ENCODE measurements at regions not wholly inside any gene's neighbourhood (a gene's known extent, or its start where the extent isn't known, plus 50 kb on each side); places are given as distances from the start of the nearest gene placed in this dataset.
"Not testable (repeated sequence)": the region's sequence is repeated elsewhere in the genome, so short reads cannot be mapped to it uniquely, and the experiment has no call there.

- H3K36me3 ChIP-seq (ENCODE audit: control insufficient read depth in 1 of 2, insufficient read depth in 2 of 2, low read length in 2 of 2): no peaks in the 10 kb centered on the region
- H3K4me3 ChIP-seq (ENCODE audit: low read depth in 1 of 2, low read length in 2 of 2): no peak overlapping the region
- no peaks in the 10 kb centered on the region for H3K27me3 ChIP-seq (ENCODE audit: low read depth, low read length)
- no peaks in the 10 kb centered on the region for H3K4me1 ChIP-seq (ENCODE audit: control insufficient read depth in 1 of 2, insufficient read depth in 2 of 2, low read length in 2 of 2)
- no peaks in the 10 kb centered on the region for H3K9me3 ChIP-seq (ENCODE audit: control insufficient read depth in 1 of 2, low read length in 2 of 2)
- H3K27ac ChIP-seq (ENCODE audit: low read length): no peak overlapping the region
Observed at GRCh38 chr4:20019310-20020015, 232.2 kb upstream of the SLIT2 start.

GRCh38 chr4:20017777-20018115 is 234.0 kb upstream of the SLIT2 start:
- H3K36me3 ChIP-seq (ENCODE audit: control insufficient read depth in 1 of 2, insufficient read depth in 2 of 2, low read length in 2 of 2): no peaks in the 10 kb centered on the region
- H3K9me3 ChIP-seq (ENCODE audit: control insufficient read depth in 1 of 2, low read length in 2 of 2): no peaks in the 10 kb centered on the region
- H3K27ac ChIP-seq (ENCODE audit: low read length): no peak overlapping the region
- H3K27me3 ChIP-seq (ENCODE audit: low read depth, low read length): no peaks in the 10 kb centered on the region
- H3K4me3 ChIP-seq (ENCODE audit: low read depth in 1 of 2, low read length in 2 of 2): no peak overlapping the region
- no peaks in the 10 kb centered on the region for H3K4me1 ChIP-seq (ENCODE audit: control insufficient read depth in 1 of 2, insufficient read depth in 2 of 2, low read length in 2 of 2)

- H3K27me3 ChIP-seq (ENCODE audit: low read depth, low read length): no peaks in the 10 kb centered on the region
- H3K4me3 ChIP-seq (ENCODE audit: low read depth in 1 of 2, low read length in 2 of 2): no peak overlapping the region
- H3K36me3 ChIP-seq (ENCODE audit: control insufficient read depth in 1 of 2, insufficient read depth in 2 of 2, low read length in 2 of 2): no peaks in the 10 kb centered on the region
- no peaks in the 10 kb centered on the region for H3K9me3 ChIP-seq (ENCODE audit: control insufficient read depth in 1 of 2, low read length in 2 of 2)
- no peak overlapping the region for H3K27ac ChIP-seq (ENCODE audit: low read length)
- no peaks in the 10 kb centered on the region for H3K4me1 ChIP-seq (ENCODE audit: control insufficient read depth in 1 of 2, insufficient read depth in 2 of 2, low read length in 2 of 2)
Observed at GRCh38 chr4:20017070-20017776, 234.5 kb upstream of the SLIT2 start.

- Histone ChIP-seq H3K27me3 (ENCODE audit: low read depth, low read length) (no peaks in the 10 kb centered on the region), H3K9me3 (ENCODE audit: control insufficient read depth in 1 of 2, low read length in 2 of 2) (no peaks in the 10 kb centered on the region), H3K4me3 (ENCODE audit: low read depth in 1 of 2, low read length in 2 of 2) (no peak overlapping the region), H3K27ac (ENCODE audit: low read length) (no peak overlapping the region), H3K4me1 (ENCODE audit: control insufficient read depth in 1 of 2, insufficient read depth in 2 of 2, low read length in 2 of 2) (no peaks in the 10 kb centered on the region), H3K36me3 (ENCODE audit: control insufficient read depth in 1 of 2, insufficient read depth in 2 of 2, low read length in 2 of 2) (no peaks in the 10 kb centered on the region)
Observed at GRCh38 chr4:20015636-20016224, 236.0 kb upstream of the SLIT2 start.

GRCh38 chr4:20003836-20004558 is 247.7 kb upstream of the SLIT2 start:
- H3K27me3 ChIP-seq (ENCODE audit: low read depth, low read length); H3K4me1 ChIP-seq (ENCODE audit: control insufficient read depth in 1 of 2, insufficient read depth in 2 of 2, low read length in 2 of 2); H3K36me3 ChIP-seq (ENCODE audit: control insufficient read depth in 1 of 2, insufficient read depth in 2 of 2, low read length in 2 of 2); H3K27ac ChIP-seq (ENCODE audit: low read length); H3K9me3 ChIP-seq (ENCODE audit: control insufficient read depth in 1 of 2, low read length in 2 of 2); H3K4me3 ChIP-seq (ENCODE audit: low read depth in 1 of 2, low read length in 2 of 2): not testable (repeated sequence)

GRCh38 chr4:19999775-20000414 is 251.8 kb upstream of the SLIT2 start:
- Histone ChIP-seq H3K4me1 (ENCODE audit: control insufficient read depth in 1 of 2, insufficient read depth in 2 of 2, low read length in 2 of 2) (no peaks in the 10 kb centered on the region), H3K4me3 (ENCODE audit: low read depth in 1 of 2, low read length in 2 of 2) (no peak overlapping the region), H3K27ac (ENCODE audit: low read length) (no peak overlapping the region), H3K36me3 (ENCODE audit: control insufficient read depth in 1 of 2, insufficient read depth in 2 of 2, low read length in 2 of 2) (no peaks in the 10 kb centered on the region), H3K9me3 (ENCODE audit: control insufficient read depth in 1 of 2, low read length in 2 of 2) (no peaks in the 10 kb centered on the region), H3K27me3 (ENCODE audit: low read depth, low read length) (no peaks in the 10 kb centered on the region)

GRCh38 chr4:19999276-19999675 is 252.4 kb upstream of the SLIT2 start:
- H3K36me3 ChIP-seq (ENCODE audit: control insufficient read depth in 1 of 2, insufficient read depth in 2 of 2, low read length in 2 of 2): no peaks in the 10 kb centered on the region
- no peaks in the 10 kb centered on the region for H3K4me1 ChIP-seq (ENCODE audit: control insufficient read depth in 1 of 2, insufficient read depth in 2 of 2, low read length in 2 of 2)
- no peaks in the 10 kb centered on the region for H3K9me3 ChIP-seq (ENCODE audit: control insufficient read depth in 1 of 2, low read length in 2 of 2)
- no peak overlapping the region for H3K27ac ChIP-seq (ENCODE audit: low read length)
- H3K27me3 ChIP-seq (ENCODE audit: low read depth, low read length): no peaks in the 10 kb centered on the region
- H3K4me3 ChIP-seq (ENCODE audit: low read depth in 1 of 2, low read length in 2 of 2): no peak overlapping the region

- H3K27me3 ChIP-seq (ENCODE audit: low read depth, low read length): no peaks in the 10 kb centered on the region
- H3K4me1 ChIP-seq (ENCODE audit: control insufficient read depth in 1 of 2, insufficient read depth in 2 of 2, low read length in 2 of 2): no peaks in the 10 kb centered on the region
- no peak overlapping the region for H3K4me3 ChIP-seq (ENCODE audit: low read depth in 1 of 2, low read length in 2 of 2)
- no peaks in the 10 kb centered on the region for H3K36me3 ChIP-seq (ENCODE audit: control insufficient read depth in 1 of 2, insufficient read depth in 2 of 2, low read length in 2 of 2)
- H3K9me3 ChIP-seq (ENCODE audit: control insufficient read depth in 1 of 2, low read length in 2 of 2): no peaks in the 10 kb centered on the region
- no peak overlapping the region for H3K27ac ChIP-seq (ENCODE audit: low read length)
Observed at GRCh38 chr4:19993242-19993641, 258.5 kb upstream of the SLIT2 start.

GRCh38 chr4:19992471-19993093 is 259.1 kb upstream of the SLIT2 start:
- Histone ChIP-seq H3K4me3 (ENCODE audit: low read depth in 1 of 2, low read length in 2 of 2) (no peak overlapping the region), H3K27ac (ENCODE audit: low read length) (no peak overlapping the region), H3K27me3 (ENCODE audit: low read depth, low read length) (no peaks in the 10 kb centered on the region), H3K9me3 (ENCODE audit: control insufficient read depth in 1 of 2, low read length in 2 of 2) (no peaks in the 10 kb centered on the region), H3K4me1 (ENCODE audit: control insufficient read depth in 1 of 2, insufficient read depth in 2 of 2, low read length in 2 of 2) (no peaks in the 10 kb centered on the region), H3K36me3 (ENCODE audit: control insufficient read depth in 1 of 2, insufficient read depth in 2 of 2, low read length in 2 of 2) (no peaks in the 10 kb centered on the region)

- Histone ChIP-seq H3K4me3 (ENCODE audit: low read depth in 1 of 2, low read length in 2 of 2) (no peak overlapping the region), H3K4me1 (ENCODE audit: control insufficient read depth in 1 of 2, insufficient read depth in 2 of 2, low read length in 2 of 2) (no peaks in the 10 kb centered on the region), H3K27ac (ENCODE audit: low read length) (no peak overlapping the region), H3K27me3 (ENCODE audit: low read depth, low read length) (no peaks in the 10 kb centered on the region), H3K36me3 (ENCODE audit: control insufficient read depth in 1 of 2, insufficient read depth in 2 of 2, low read length in 2 of 2) (no peaks in the 10 kb centered on the region), H3K9me3 (ENCODE audit: control insufficient read depth in 1 of 2, low read length in 2 of 2) (no peaks in the 10 kb centered on the region)
Observed at GRCh38 chr4:19987746-19988145, 264.0 kb upstream of the SLIT2 start.

GRCh38 chr4:19983072-19983471 is 268.6 kb upstream of the SLIT2 start:
- Histone ChIP-seq H3K27me3 (ENCODE audit: low read depth, low read length) (no peaks in the 10 kb centered on the region), H3K36me3 (ENCODE audit: control insufficient read depth in 1 of 2, insufficient read depth in 2 of 2, low read length in 2 of 2) (no peaks in the 10 kb centered on the region), H3K9me3 (ENCODE audit: control insufficient read depth in 1 of 2, low read length in 2 of 2) (peaks cover under 1 to 12% of the 10 kb centered on the region in 2 donors), H3K27ac (ENCODE audit: low read length) (no peak overlapping the region), H3K4me3 (ENCODE audit: low read depth in 1 of 2, low read length in 2 of 2) (no peak overlapping the region), H3K4me1 (ENCODE audit: control insufficient read depth in 1 of 2, insufficient read depth in 2 of 2, low read length in 2 of 2) (no peaks in the 10 kb centered on the region)

Measured in muscle layer of duodenum (tissue), 2 donors.